ENCODE measurements at regions not wholly inside any gene's neighbourhood (a gene's known extent, or its start where the extent isn't known, plus 50 kb on each side); places are given as distances from the start of the nearest gene placed in this dataset.

DNA sequence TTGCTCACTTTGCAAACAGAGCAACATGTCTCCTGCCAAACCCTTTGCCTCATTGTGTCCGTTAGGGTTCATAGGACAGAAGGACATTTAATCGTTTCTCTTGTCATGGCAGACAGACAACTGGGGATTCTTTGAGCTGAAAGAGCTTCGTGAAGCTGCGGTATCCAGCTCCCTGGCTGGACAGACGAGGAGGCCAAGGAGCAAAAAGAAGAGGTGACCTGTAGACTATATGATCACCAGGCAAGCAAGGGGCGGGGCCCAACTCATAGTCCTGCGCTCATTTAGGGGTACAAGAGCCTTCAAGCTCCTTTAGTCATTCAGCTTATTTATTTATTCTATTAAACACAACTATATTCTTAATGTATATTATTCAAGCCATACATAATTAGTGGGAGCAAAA, 66.8 kb upstream of the VRK1 start:
- TF ChIP-seq, protein P1, sequence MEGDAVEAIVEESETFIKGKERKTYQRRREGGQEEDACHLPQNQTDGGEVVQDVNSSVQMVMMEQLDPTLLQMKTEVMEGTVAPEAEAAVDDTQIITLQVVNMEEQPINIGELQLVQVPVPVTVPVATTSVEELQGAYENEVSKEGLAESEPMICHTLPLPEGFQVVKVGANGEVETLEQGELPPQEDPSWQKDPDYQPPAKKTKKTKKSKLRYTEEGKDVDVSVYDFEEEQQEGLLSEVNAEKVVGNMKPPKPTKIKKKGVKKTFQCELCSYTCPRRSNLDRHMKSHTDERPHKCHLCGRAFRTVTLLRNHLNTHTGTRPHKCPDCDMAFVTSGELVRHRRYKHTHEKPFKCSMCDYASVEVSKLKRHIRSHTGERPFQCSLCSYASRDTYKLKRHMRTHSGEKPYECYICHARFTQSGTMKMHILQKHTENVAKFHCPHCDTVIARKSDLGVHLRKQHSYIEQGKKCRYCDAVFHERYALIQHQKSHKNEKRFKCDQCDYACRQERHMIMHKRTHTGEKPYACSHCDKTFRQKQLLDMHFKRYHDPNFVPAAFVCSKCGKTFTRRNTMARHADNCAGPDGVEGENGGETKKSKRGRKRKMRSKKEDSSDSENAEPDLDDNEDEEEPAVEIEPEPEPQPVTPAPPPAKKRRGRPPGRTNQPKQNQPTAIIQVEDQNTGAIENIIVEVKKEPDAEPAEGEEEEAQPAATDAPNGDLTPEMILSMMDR (optimal IDR thresholded peaks at IDR 0.05 in 1 of 3, IDR thresholded peaks at IDR 0.05 in 1 of 3, conservative IDR thresholded peaks at IDR 0.05 in 1 of 3; ENCODE audit: extremely low read depth in 1 of 3, insufficient read depth in 2 of 3, low read length in 3 of 3): no peak
- TF ChIP-seq EZH2 (IDR thresholded peaks at IDR 0.05; ENCODE audit: low read length): no peak

Measured in keratinocyte (primary cell).